Mesendoderm (in vitro differentiated cells): ENCODE measurements at regions not wholly inside any gene's neighbourhood (a gene's known extent, or its start where the extent isn't known, plus 50 kb on each side); places are given as distances from the start of the nearest gene placed in this dataset.

Experiments used
- DNase-seq: peaks from one replicate; pipeline ENCODE4 v3.0.0; 2013
- H2AK5ac ChIP-seq: 2 replicates; pipeline ENCODE4 v1.6.1; 2013; ENCODE audit warnings: low read length, inconsistent platforms
- H2BK120ac ChIP-seq: 2 replicates; pipeline ENCODE4 v1.6.1; 2013; ENCODE audit warnings: low read depth, mild to moderate bottlenecking, low read length, moderate library complexity, mixed read lengths
- H2BK15ac ChIP-seq: replicated peaks from 2 replicates; pipeline ENCODE4 v1.6.1; 2013; ENCODE audit warnings: low read depth, mild to moderate bottlenecking, moderate library complexity
- H2BK5ac ChIP-seq: 2 replicates; pipeline ENCODE4 v1.6.1; 2013; ENCODE audit warnings: low read length, inconsistent platforms
- H3K18ac ChIP-seq: 2 replicates; pipeline ENCODE4 v1.6.1; 2013; ENCODE audit warnings: mild to moderate bottlenecking, low read length, mixed read lengths
- H3K23ac ChIP-seq: one replicate; pipeline ENCODE4 v1.6.1; 2013; ENCODE audit warnings: low read length
- H3K27ac ChIP-seq: 2 replicates; pipeline ENCODE4 v1.5.1; 2013; ENCODE audit warnings: low read depth, mild to moderate bottlenecking, inconsistent platforms, low read length, moderate library complexity
- H3K27me3 ChIP-seq: 2 replicates; pipeline ENCODE4 v1.6.1; 2013; ENCODE audit warnings: low read length, control low read depth, mild to moderate bottlenecking, inconsistent platforms; ENCODE audit not compliant: insufficient read depth, poor library complexity
- H3K36me3 ChIP-seq: 2 replicates; pipeline ENCODE4 v1.6.1; 2013; ENCODE audit warnings: low read length, inconsistent platforms; ENCODE audit not compliant: control insufficient read depth, insufficient read depth
- H3K4ac ChIP-seq: one replicate; pipeline ENCODE4 v1.6.1; 2013; ENCODE audit warnings: low read depth, mild to moderate bottlenecking, low read length, moderate library complexity
- H3K4me1 ChIP-seq: 2 replicates; pipeline ENCODE4 v1.6.1; 2013; ENCODE audit warnings: low read depth, low read length, inconsistent platforms; ENCODE audit not compliant: control insufficient read depth
- H3K4me2 ChIP-seq: 2 replicates; pipeline ENCODE4 v1.6.1; 2013; ENCODE audit warnings: low read length
- H3K4me3 ChIP-seq: 2 replicates; pipeline ENCODE4 v1.5.1; 2013; ENCODE audit warnings: mild to moderate bottlenecking, low read length
- H3K56ac ChIP-seq: one replicate; pipeline ENCODE4 v1.6.1; 2013; ENCODE audit warnings: low read length
- H3K79me1 ChIP-seq: 2 replicates; pipeline ENCODE4 v1.6.1; 2013; ENCODE audit warnings: low read length, inconsistent platforms
- H3K79me2 ChIP-seq: 2 replicates; pipeline ENCODE4 v1.6.1; 2013; ENCODE audit warnings: mild to moderate bottlenecking, low read length; ENCODE audit not compliant: control insufficient read depth, insufficient read depth
- H3K9ac ChIP-seq: 2 replicates; pipeline ENCODE4 v1.6.1; 2013; ENCODE audit warnings: low read length, inconsistent platforms
- H4K5ac ChIP-seq: one replicate; pipeline ENCODE4 v1.6.1; 2013; ENCODE audit warnings: low read length
- H4K8ac ChIP-seq: one replicate; pipeline ENCODE4 v1.6.1; 2013; ENCODE audit warnings: low read depth, mild to moderate bottlenecking, control low read depth, low read length, moderate library complexity
- WGBS: extraction: QIAGEN DNeasy Blood & Tissue Kit; methylation state at CpG from one replicate; pipeline ENCODE4 v1.1.7; 2013; ENCODE audit warnings: low lambda C conversion rate, missing lambda C conversion rate; ENCODE audit not compliant: insufficient coverage; ENCODE audit errors: extremely low coverage; 5-methylcytosine and 5-hydroxymethylcytosine counted together

DNA sequence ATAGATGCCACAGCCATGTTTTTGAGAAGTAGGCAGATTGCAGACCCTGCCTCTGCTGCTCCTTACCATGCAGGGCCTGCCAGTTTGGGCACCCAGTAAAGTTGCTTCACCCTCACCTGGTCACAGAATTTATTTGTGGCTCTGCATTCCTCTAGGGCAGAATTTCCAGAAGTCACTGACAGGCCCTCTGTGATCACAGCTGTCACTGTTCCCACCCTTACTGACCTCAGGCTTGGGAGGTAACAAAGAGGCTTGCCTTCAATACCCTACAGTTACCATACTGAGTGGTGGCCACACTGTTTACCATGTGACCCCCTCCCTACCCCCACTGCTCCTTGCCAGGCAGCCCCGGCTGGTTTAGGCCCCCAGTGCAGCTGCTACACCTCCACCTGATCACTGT lies 375.1 kb downstream of the SH3BGRL start:
- WGBS, result no CpG with 5 or more reads among the region's 1 CpG
- H2AK5ac ChIP-seq, result no peak overlapping the region
- no peak overlapping the region for H3K56ac ChIP-seq
- H3K79me2 ChIP-seq, result no peaks in the 10 kb centered on the region
- no peaks in the 10 kb centered on the region for H3K79me1 ChIP-seq
- H3K18ac ChIP-seq, result no peak overlapping the region
- no peak overlapping the region for H4K8ac ChIP-seq
- H3K4me2 ChIP-seq, result no peak overlapping the region
- H3K36me3 ChIP-seq, result no peaks in the 10 kb centered on the region
- no peak overlapping the region for H2BK5ac ChIP-seq
- no peak overlapping the region for H3K4me3 ChIP-seq
- H3K27me3 ChIP-seq, result no peaks in the 10 kb centered on the region
- no peaks in the 10 kb centered on the region for H3K4me1 ChIP-seq
- DNase-seq, result no peak
- H3K23ac ChIP-seq, result no peak overlapping the region
- H3K27ac ChIP-seq, result no peak overlapping the region
- no peak overlapping the region for H3K9ac ChIP-seq
- no peak overlapping the region for H2BK15ac ChIP-seq
- H4K5ac ChIP-seq, result no peak overlapping the region
- H3K4ac ChIP-seq, result no peak overlapping the region
- no peak overlapping the region for H2BK120ac ChIP-seq

DNA sequence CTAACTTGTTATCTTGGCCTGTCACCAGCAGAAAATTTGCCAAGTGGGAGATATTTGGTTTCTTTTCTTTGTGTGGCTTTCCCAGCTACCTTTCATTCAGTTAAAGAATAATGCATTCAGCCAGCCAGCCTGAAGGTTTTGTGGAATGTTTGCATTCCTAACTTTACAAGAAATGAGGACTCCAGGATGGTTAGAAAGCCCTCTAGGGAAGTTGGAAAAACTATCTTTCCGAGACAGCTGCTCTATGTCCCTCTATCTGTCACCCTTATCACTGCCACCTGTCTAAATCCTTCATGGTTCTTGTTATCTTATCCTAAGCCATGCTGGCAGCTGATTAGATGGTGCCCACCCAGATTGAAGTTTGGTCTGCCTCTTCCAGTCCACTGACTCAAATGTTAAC lies 384.2 kb downstream of the SH3BGRL start:
- H2BK15ac ChIP-seq, result no peak overlapping the region
- whole genome bisulfite sequencing, result no CpG with 5 or more reads among the region's 1 CpG
- no peaks in the 10 kb centered on the region for H3K79me1 ChIP-seq
- no peak overlapping the region for H2BK5ac ChIP-seq
- no peaks in the 10 kb centered on the region for H3K4me1 ChIP-seq
- H3K18ac ChIP-seq, result no peak overlapping the region
- H4K8ac ChIP-seq, result no peak overlapping the region
- no peak overlapping the region for H3K9ac ChIP-seq
- H3K4ac ChIP-seq, result no peak overlapping the region
- H4K5ac ChIP-seq, result no peak overlapping the region
- H3K27ac ChIP-seq, result no peak overlapping the region
- no peaks in the 10 kb centered on the region for H3K27me3 ChIP-seq
- no peak overlapping the region for H2AK5ac ChIP-seq
- H3K4me3 ChIP-seq, result no peak overlapping the region
- peak; percentile 75 for DNase-seq
- H3K4me2 ChIP-seq, result no peak overlapping the region
- H3K56ac ChIP-seq, result no peak overlapping the region
- H2BK120ac ChIP-seq, result no peak overlapping the region
- H3K36me3 ChIP-seq, result no peaks in the 10 kb centered on the region
- no peak overlapping the region for H3K23ac ChIP-seq
- no peaks in the 10 kb centered on the region for H3K79me2 ChIP-seq

DNA sequence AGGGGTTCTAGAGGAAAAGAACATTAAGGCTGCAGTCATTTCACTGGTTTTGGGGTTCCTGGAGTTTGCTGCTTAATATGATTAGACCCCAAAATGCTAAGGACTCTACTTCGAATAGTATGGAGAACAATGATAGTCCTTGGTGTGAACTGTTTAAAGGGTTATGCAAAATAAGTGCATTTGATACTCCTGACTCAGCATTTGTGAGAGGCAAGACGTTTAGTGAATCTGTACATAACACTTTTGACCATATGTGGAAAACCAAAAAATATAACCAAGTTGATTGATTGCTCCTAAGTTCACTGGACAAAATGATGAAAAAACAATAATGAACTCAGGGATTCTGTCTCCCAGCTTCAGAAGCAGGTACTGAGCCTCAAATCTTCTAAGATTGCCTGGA lies 414.1 kb downstream of the SH3BGRL start:
- no CpG with 5 or more reads among the region's 2 CpGs for WGBS
- no peak overlapping the region for H3K23ac ChIP-seq
- H3K4me3 ChIP-seq, result no peak overlapping the region

DNA sequence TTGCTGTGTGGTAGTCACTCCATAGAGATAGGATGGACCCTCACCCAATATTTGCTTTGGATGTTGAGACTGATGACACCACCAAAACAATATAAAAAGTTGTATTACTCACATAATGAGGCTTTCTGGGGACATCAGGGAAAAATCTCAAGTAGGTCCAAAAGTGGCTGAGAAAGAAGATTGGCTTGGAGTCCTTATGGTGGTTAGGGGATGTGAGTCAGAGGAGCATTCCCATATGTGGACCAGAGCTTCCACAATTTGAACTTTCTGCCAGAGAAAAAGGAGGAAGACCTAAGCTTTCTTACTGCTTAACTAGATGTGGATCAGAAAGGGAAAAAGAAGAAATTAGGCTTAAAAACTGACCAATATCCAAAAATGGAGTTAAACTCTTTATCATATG lies 460.5 kb downstream of the SH3BGRL start:
- Histone ChIP-seq H3K79me2 (no peaks in the 10 kb centered on the region), H3K56ac (no peak overlapping the region), H3K27me3 (no peaks in the 10 kb centered on the region), H3K27ac (no peak overlapping the region), H2BK5ac (no peak overlapping the region), H4K8ac (no peak overlapping the region), H2BK15ac (no peak overlapping the region), H3K79me1 (no peaks in the 10 kb centered on the region), H2AK5ac (no peak overlapping the region), H4K5ac (no peak overlapping the region), H3K4ac (no peak overlapping the region), H3K36me3 (no peaks in the 10 kb centered on the region), H3K4me2 (no peak overlapping the region), H3K4me1 (no peaks in the 10 kb centered on the region), H2BK120ac (no peak overlapping the region), H3K4me3 (no peak overlapping the region), H3K9ac (no peak overlapping the region), H3K23ac (no peak overlapping the region), H3K18ac (no peak overlapping the region)
- DNase-seq, result no peak

More for the DNA sequence above, 414.1 kb downstream of the SH3BGRL start:
- H3K36me3 ChIP-seq, result no peaks in the 10 kb centered on the region
- H3K9ac ChIP-seq, result no peak overlapping the region
- no peak overlapping the region for H2BK15ac ChIP-seq
- no peaks in the 10 kb centered on the region for H3K79me1 ChIP-seq
- H4K5ac ChIP-seq, result no peak overlapping the region
- H2BK120ac ChIP-seq, result no peak overlapping the region
- H3K79me2 ChIP-seq, result no peaks in the 10 kb centered on the region
- H3K18ac ChIP-seq, result no peak overlapping the region
- H3K4me1 ChIP-seq, result no peaks in the 10 kb centered on the region
- H3K27ac ChIP-seq, result no peak overlapping the region
- no peak overlapping the region for H2AK5ac ChIP-seq
- H2BK5ac ChIP-seq, result no peak overlapping the region
- DNase-seq, result no peak
- H3K27me3 ChIP-seq, result no peaks in the 10 kb centered on the region
- no peak overlapping the region for H4K8ac ChIP-seq
- H3K4ac ChIP-seq, result no peak overlapping the region
- H3K56ac ChIP-seq, result no peak overlapping the region
- no peak overlapping the region for H3K4me2 ChIP-seq

DNA sequence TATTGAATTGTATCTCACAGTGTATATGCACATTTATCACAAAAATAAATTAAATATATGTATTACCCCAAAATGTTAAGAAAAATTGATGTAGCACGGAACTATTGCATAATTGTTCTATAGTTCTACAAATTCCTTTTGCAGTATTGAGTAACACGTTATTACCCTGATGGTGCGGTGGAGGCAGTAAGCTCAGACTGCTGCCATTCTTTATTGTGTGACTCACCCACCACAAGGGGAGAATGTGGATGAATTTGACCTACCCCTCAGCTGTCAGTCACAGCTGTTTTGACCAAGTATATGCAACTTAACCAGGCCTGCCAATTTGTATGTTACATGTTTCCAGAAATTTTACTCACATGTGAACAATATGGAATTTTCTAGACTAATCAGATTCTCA lies 506.6 kb downstream of the SH3BGRL start:
- Histone ChIP-seq H3K4ac (no peak overlapping the region), H3K23ac (no peak overlapping the region), H3K36me3 (no peaks in the 10 kb centered on the region), H4K5ac (no peak overlapping the region), H3K27ac (no peak overlapping the region), H3K79me2 (no peaks in the 10 kb centered on the region), H2BK5ac (no peak overlapping the region), H3K18ac (no peak overlapping the region), H3K79me1 (no peaks in the 10 kb centered on the region), H3K4me2 (no peak overlapping the region), H4K8ac (no peak overlapping the region), H3K4me3 (no peak overlapping the region), H3K4me1 (no peaks in the 10 kb centered on the region), H2AK5ac (no peak overlapping the region), H2BK120ac (no peak overlapping the region), H3K27me3 (no peaks in the 10 kb centered on the region), H3K9ac (no peak overlapping the region), H2BK15ac (no peak overlapping the region), H3K56ac (no peak overlapping the region)
- no CpG with 5 or more reads among the region's 3 CpGs for WGBS
- no peak for DNase-seq

DNA sequence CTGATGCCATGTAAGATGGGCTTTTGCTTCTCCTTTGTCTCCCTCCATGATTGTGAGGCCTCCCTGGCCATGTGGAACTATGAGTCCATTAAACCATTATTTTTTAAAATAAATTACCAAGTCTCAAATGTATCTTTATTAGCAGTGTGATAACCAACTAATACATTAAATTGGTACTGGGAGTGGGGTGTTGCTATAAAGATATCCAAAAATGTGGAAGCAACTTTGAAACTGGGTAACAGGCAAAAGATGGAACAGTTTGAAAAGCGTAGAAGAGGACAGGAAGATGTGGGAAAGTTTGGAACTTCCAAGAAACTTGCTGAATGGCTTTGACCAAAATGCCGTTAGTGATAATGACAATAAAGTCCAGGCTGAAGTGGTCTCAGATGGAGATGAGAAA lies 526.7 kb downstream of the SH3BGRL start:
- H3K79me2 ChIP-seq, result no peaks in the 10 kb centered on the region
- H3K27ac ChIP-seq, result no peak overlapping the region
- H3K27me3 ChIP-seq, result no peaks in the 10 kb centered on the region
- H2AK5ac ChIP-seq, result no peak overlapping the region
- H3K18ac ChIP-seq, result no peak overlapping the region
- no peak overlapping the region for H3K4ac ChIP-seq
- no peaks in the 10 kb centered on the region for H3K4me1 ChIP-seq
- no peak overlapping the region for H3K56ac ChIP-seq
- DNase-seq, result no peak
- H3K23ac ChIP-seq, result no peak overlapping the region
- H3K9ac ChIP-seq, result no peak overlapping the region
- no peak overlapping the region for H2BK15ac ChIP-seq
- no peak overlapping the region for H4K8ac ChIP-seq
- no peak overlapping the region for H2BK5ac ChIP-seq
- no peak overlapping the region for H3K4me3 ChIP-seq
- H2BK120ac ChIP-seq, result no peak overlapping the region
- no peaks in the 10 kb centered on the region for H3K79me1 ChIP-seq
- H4K5ac ChIP-seq, result no peak overlapping the region
- no CpG with 5 or more reads among the region's 2 CpGs for WGBS
- no peaks in the 10 kb centered on the region for H3K36me3 ChIP-seq
- no peak overlapping the region for H3K4me2 ChIP-seq
